Smooth muscle cell (in vitro differentiated cells): ENCODE measurements at regions not wholly inside any gene's neighbourhood (a gene's known extent, or its start where the extent isn't known, plus 50 kb on each side); places are given as distances from the start of the nearest gene placed in this dataset.

Source experiments
- DNase-seq: peaks from one replicate; lab custom pipeline; 2025; ENCODE audit not compliant: unreplicated experiment; lab: John Stamatoyannopoulos, UW
- H2AFZ ChIP-seq: fragments of 200-600 bp; sonication (generic); 2 replicates; pipeline ENCODE4 v1.6.0; 2016; ENCODE audit warnings: antibody characterized with exemption, low read depth, mild to moderate bottlenecking
- H3F3A ChIP-seq: fragments of 200-600 bp; sonication (generic); 2 replicates; pipeline ENCODE4 v1.6.0; 2017; ENCODE audit warnings: antibody characterized with exemption, low read depth
- H3K27ac ChIP-seq: fragments of 200-600 bp; sonication (generic); 2 replicates; pipeline ENCODE4 v1.5.1; 2016; ENCODE audit warnings: low read depth, mild to moderate bottlenecking
- H3K27me3 ChIP-seq: fragments of 200-600 bp; sonication (generic); 2 replicates; pipeline ENCODE4 v1.6.1; 2016; ENCODE audit warnings: low read depth, mild to moderate bottlenecking
- H3K36me3 ChIP-seq: fragments of 200-600 bp; sonication (generic); 2 replicates; pipeline ENCODE4 v1.5.1; 2016; ENCODE audit warnings: low read depth
- H3K4me1 ChIP-seq: fragments of 200-600 bp; sonication (generic); 2 replicates; pipeline ENCODE4 v1.5.1; 2016; ENCODE audit warnings: low read depth
- H3K4me2 ChIP-seq: fragments of 200-600 bp; sonication (generic); 2 replicates; pipeline ENCODE4 v1.6.0; 2016; ENCODE audit warnings: mild to moderate bottlenecking
- H3K4me3 ChIP-seq: fragments of 200-600 bp; sonication (generic); 2 replicates; pipeline ENCODE4 v1.5.1; 2016; ENCODE audit warnings: mild to moderate bottlenecking
- H3K79me2 ChIP-seq: fragments of 200-600 bp; sonication (generic); 2 replicates; pipeline ENCODE4 v1.6.0; 2016; ENCODE audit warnings: low read depth, mild to moderate bottlenecking
- H3K9ac ChIP-seq: fragments of 200-600 bp; sonication (generic); 2 replicates; pipeline ENCODE4 v1.6.0; 2016; ENCODE audit warnings: low read depth
- H3K9me3 ChIP-seq: fragments of 200-600 bp; sonication (generic); replicated peaks from 2 replicates; pipeline ENCODE4 v1.5.1; 2016; ENCODE audit warnings: low read depth
- H4K20me1 ChIP-seq: fragments of 200-600 bp; sonication (generic); 2 replicates; pipeline ENCODE4 v1.6.0; 2016; ENCODE audit warnings: low read depth
- CTCF ChIP-seq: fragments of 200-600 bp; sonication (generic); IDR thresholded peaks from 2 replicates; pipeline ENCODE4 v1.5.1; 2017; ENCODE audit warnings: borderline replicate concordance, mild to moderate bottlenecking, antibody characterized with exemption; ENCODE audit not compliant: insufficient read depth, poor library complexity, severe bottlenecking
- WGBS: methylation state at CpG from one replicate; pipeline ENCODE4 v1.1.7; 2016; ENCODE audit warnings: low lambda C conversion rate; 5-methylcytosine and 5-hydroxymethylcytosine counted together

- H3K9ac ChIP-seq = no peak overlapping the region
- no peak overlapping the region for H3K27ac ChIP-seq
- H3K9me3 ChIP-seq = no peaks in the 10 kb centered on the region
- no peaks in the 10 kb centered on the region for H3K36me3 ChIP-seq
- no peak for TF ChIP-seq CTCF
- H3K79me2 ChIP-seq = no peaks in the 10 kb centered on the region
- no peaks in the 10 kb centered on the region for H4K20me1 ChIP-seq
- no peak for DNase-seq
- 76% methylated on average over 4 of the region's 4 CpGs for WGBS
- H3K4me3 ChIP-seq = no peak overlapping the region
- no peaks in the 10 kb centered on the region for H3K27me3 ChIP-seq
- H2AFZ ChIP-seq = no peak overlapping the region
- H3F3A ChIP-seq = no peaks in the 10 kb centered on the region
- H3K4me2 ChIP-seq = no peak overlapping the region
- H3K4me1 ChIP-seq = peaks cover 4% of the 10 kb centered on the region
Measured at GRCh38 chr4:45346816-45347435, 620.6 kb upstream of the GNPDA2 start.

- no peak overlapping the region for H3K27ac ChIP-seq
- H2AFZ ChIP-seq = no peak overlapping the region
- no peak overlapping the region for H3K4me2 ChIP-seq
- peaks cover under 1% of the 10 kb centered on the region for H3K4me1 ChIP-seq
- H3K79me2 ChIP-seq = no peaks in the 10 kb centered on the region
- H3K27me3 ChIP-seq = no peaks in the 10 kb centered on the region
- WGBS = 79% methylated on average over 5 of the region's 5 CpGs
- TF ChIP-seq CTCF = no peak
- DNase-seq = no peak
- H3K36me3 ChIP-seq = no peaks in the 10 kb centered on the region
- H3F3A ChIP-seq = no peaks in the 10 kb centered on the region
- no peaks in the 10 kb centered on the region for H3K9me3 ChIP-seq
- no peak overlapping the region for H3K9ac ChIP-seq
- H4K20me1 ChIP-seq = no peaks in the 10 kb centered on the region
- no peak overlapping the region for H3K4me3 ChIP-seq
Measured at GRCh38 chr4:45345558-45345957, 619.2 kb upstream of the GNPDA2 start.

- H3K4me1 ChIP-seq = peaks cover 5% of the 10 kb centered on the region
- DNase-seq = no peak
Measured at GRCh38 chr4:45331802-45332201, 605.4 kb upstream of the GNPDA2 start.

More at GRCh38 chr4:45331802-45332201, 605.4 kb upstream of the GNPDA2 start:
- Histone ChIP-seq H4K20me1 (no peaks in the 10 kb centered on the region), H3K27me3 (no peaks in the 10 kb centered on the region), H3K4me2 (no peak overlapping the region), H3K9ac (no peak overlapping the region), H3K4me3 (no peak overlapping the region), H3F3A (no peaks in the 10 kb centered on the region), H3K36me3 (no peaks in the 10 kb centered on the region), H3K27ac (no peak overlapping the region), H3K9me3 (no peaks in the 10 kb centered on the region), H2AFZ (no peak overlapping the region), H3K79me2 (no peaks in the 10 kb centered on the region)
- no peak for TF ChIP-seq CTCF
- WGBS = 73% methylated on average over 5 of the region's 5 CpGs
